GM12878 (cell line): ENCODE measurements at regions not wholly inside any gene's neighbourhood (a gene's known extent, or its start where the extent isn't known, plus 50 kb on each side); places are given as distances from the start of the nearest gene placed in this dataset.
"Not testable (repeated sequence)": the region's sequence is repeated elsewhere in the genome, so short reads cannot be mapped to it uniquely, and the experiment has no call there.

ENCODE experiments used
- ATAC-seq: fragments of 200-7000 bp; cut with Tn5 transposase; 3 replicates; pipeline ENCODE4 v1.9.1; 2020; ENCODE audit warnings: mild to moderate bottlenecking, moderate library complexity
- BruUV-seq: library from RNA; stranded (reverse); fragments of 400-500 nt; replicated peaks from 2 replicates; lab custom pipeline; 2021; lab: Mats Ljungman, UMichigan
- CTCF ChIA-PET: fragments of 300-600 bp; sonication (Branson Sonifier 250); formaldehyde crosslinking; extraction: SDS; loops from one replicate; lab custom pipeline; 2021; ENCODE audit warnings: inconsistent platforms; lab: Yijun Ruan, JAX
- POLR2A ChIA-PET: fragments of 350-600 bp; formaldehyde crosslinking; extraction: SDS; loops from one replicate; lab custom pipeline; 2021; ENCODE audit warnings: inconsistent platforms; lab: Charles Lee
- RAD21 ChIA-PET: fragments of 300-600 bp; sonication (Branson Sonifier 250); formaldehyde crosslinking; loops from one replicate; lab custom pipeline; 2023; ENCODE audit warnings: antibody characterized with exemption; ENCODE audit not compliant: unreplicated experiment; lab: Charles Lee
- SMC1A ChIA-PET: fragments of 300-600 bp; sonication (Branson Sonifier 250); formaldehyde crosslinking; loops from one replicate; lab custom pipeline; 2023; ENCODE audit not compliant: unreplicated experiment, uncharacterized antibody; lab: Charles Lee
- DNase-seq: peaks from one replicate; pipeline ENCODE4 v3.0.0-alpha.2; 2011; ENCODE audit warnings: low read depth, low spot score
- FAIRE-seq: peaks from 3 replicates; lab custom pipeline; 2011; peaks lifted over from hg19 to GRCh38; lab: Jason Lieb, UNC
- H2AFZ ChIP-seq: 2 replicates; pipeline ENCODE4 v1.6.0; 2011; ENCODE audit warnings: low read depth, low read length, control low read depth; ENCODE audit not compliant: control insufficient read depth
- H3K27ac ChIP-seq: 2 replicates; pipeline ENCODE4 v1.5.1; 2011; ENCODE audit warnings: control low read depth; ENCODE audit not compliant: control insufficient read depth, insufficient read depth
- H3K27me3 ChIP-seq, 2 experiments: replicated peaks in 1 of 2; 2 replicates each; pipeline versions ENCODE4 v1.6.0 to v1.6.1; 2011; ENCODE audit warnings: low read length in 1 of 2; ENCODE audit not compliant: control insufficient read depth in 2 of 2, insufficient read depth in 2 of 2
- H3K36me3 ChIP-seq, 2 experiments: 2 replicates each; pipeline ENCODE4 v1.5.1; 2011; ENCODE audit warnings: low read length in 1 of 2; ENCODE audit not compliant: control insufficient read depth in 2 of 2, insufficient read depth in 2 of 2
- H3K4me1 ChIP-seq: 2 replicates; pipeline ENCODE4 v1.6.1; 2011; ENCODE audit warnings: mild to moderate bottlenecking, low read length, moderate library complexity, mixed read lengths; ENCODE audit not compliant: control insufficient read depth, insufficient read depth
- H3K4me2 ChIP-seq: 2 replicates; pipeline ENCODE4 v1.6.0; 2011; ENCODE audit warnings: control low read depth; ENCODE audit not compliant: control insufficient read depth, insufficient read depth
- H3K4me3 ChIP-seq: fragments of 200-600 bp; sonication (generic); 2 replicates; pipeline ENCODE4 v1.5.1; 2016
- H3K79me2 ChIP-seq: 2 replicates; pipeline ENCODE4 v1.6.0; 2011; ENCODE audit warnings: low read length; ENCODE audit not compliant: control insufficient read depth, insufficient read depth
- H3K9ac ChIP-seq: 2 replicates; pipeline ENCODE4 v1.8.0; 2011; ENCODE audit warnings: low read length, control low read depth, mixed read lengths; ENCODE audit not compliant: control insufficient read depth, insufficient read depth
- H3K9me3 ChIP-seq: replicated peaks from 3 replicates; pipeline ENCODE4 v1.5.1; 2011; ENCODE audit warnings: mild to moderate bottlenecking, low read length; ENCODE audit not compliant: control insufficient read depth, insufficient read depth
- H4K20me1 ChIP-seq: 2 replicates; pipeline ENCODE4 v1.6.0; 2011; ENCODE audit not compliant: control insufficient read depth, insufficient read depth
- BCL3 ChIP-seq: IDR thresholded peaks from 2 replicates; pipeline ENCODE4 v1.6.1; 2011; ENCODE audit warnings: borderline replicate concordance, low read depth, mild to moderate bottlenecking, moderate library complexity, low read length; ENCODE audit not compliant: insufficient read depth, poor library complexity, severe bottlenecking
- BHLHE40 ChIP-seq, 2 experiments: fragments of 450-650 bp in 1 of 2; IDR thresholded peaks; 2 replicates each; pipeline ENCODE4 v1.6.1; 2011 to 2017; ENCODE audit warnings: low read depth in 2 of 2, borderline replicate concordance in 1 of 2, improper control_type of control experiment in 1 of 2, low read length in 1 of 2, mild to moderate bottlenecking in 1 of 2
- DPF2 ChIP-seq: fragments of 450-650 bp; IDR thresholded peaks from 2 replicates; pipeline ENCODE4 v1.6.1; 2017; ENCODE audit warnings: mild to moderate bottlenecking
- EP300 ChIP-seq, 2 experiments: fragments of 150-350 bp in 1 of 2; IDR thresholded peaks; 2 replicates each; pipeline ENCODE4 v1.6.1; 2011 to 2012; ENCODE audit warnings: low read depth in 2 of 2, low read length in 2 of 2, borderline replicate concordance in 1 of 2, improper control_type of control experiment in 1 of 2, inconsistent platforms in 1 of 2; ENCODE audit not compliant: control insufficient read depth in 1 of 2
- ETV6 ChIP-seq, 2 experiments: fragments of 450-650 bp in 1 of 2; IDR thresholded peaks in 1 of 2; conservative IDR thresholded peaks in 1 of 2; 2 replicates each; pipeline ENCODE4 v1.6.1; 2014; ENCODE audit warnings: antibody characterized with exemption in 1 of 2, borderline replicate concordance in 1 of 2, low read depth in 1 of 2, mild to moderate bottlenecking in 1 of 2, moderate library complexity in 1 of 2
- IKZF1 ChIP-seq: fragments of 450-650 bp; conservative IDR thresholded peaks from 2 replicates; pipeline ENCODE4 v1.6.1; 2017; ENCODE audit warnings: antibody characterized with exemption, mild to moderate bottlenecking
- IKZF2 ChIP-seq, 2 experiments: fragments of 450-650 bp; IDR thresholded peaks; 2 replicates each; pipeline ENCODE4 v1.6.1; 2017; ENCODE audit warnings: mild to moderate bottlenecking in 2 of 2, moderate library complexity in 2 of 2
- MEF2B ChIP-seq: fragments of 450-650 bp; IDR thresholded peaks from 2 replicates; pipeline ENCODE4 v1.6.1; 2018; ENCODE audit warnings: mild to moderate bottlenecking, moderate library complexity; ENCODE audit not compliant: partially characterized antibody, poor library complexity, severe bottlenecking
- MTA3 ChIP-seq: IDR thresholded peaks from 2 replicates; pipeline ENCODE4 v1.6.1; 2012; ENCODE audit warnings: low read length, inconsistent platforms, borderline replicate concordance
- WGBS: methylation state at CpG from one replicate; pipeline ENCODE4 v1.1.6; 2016; ENCODE audit warnings: low lambda C conversion rate; ENCODE audit not compliant: insufficient replicate concordance, insufficient coverage; ENCODE audit errors: missing lambda C conversion rate; 5-methylcytosine and 5-hydroxymethylcytosine counted together
- in situ Hi-C: fragments of 300-500 bp; cut with MboI; formaldehyde crosslinking; loops from 9 replicates; pipeline ENCODE4 v1.14.3; 2018; ENCODE audit warnings: mixed read lengths
- intact Hi-C: fragments of 100-400 bp; cut with micrococcal nuclease; formaldehyde crosslinking; loops from one replicate; pipeline ENCODE4 v1.14.2; 2022; ENCODE audit not compliant: unreplicated experiment

- TF ChIP-seq BCL3: peak; percentile 15
- TF ChIP-seq MTA3: 0 out of 2 replicates have a peak, but pooled peaks have one; percentile 23
- TF ChIP-seq IKZF2 (IDR thresholded peaks at IDR 0.05): peak; percentile 24 to 49; a peak in 3 of 4 replicates
- peak; percentile 39; the same call in 1 of the 2 replicates for TF ChIP-seq DPF2
- TF ChIP-seq EP300 (IDR thresholded peaks at IDR 0.05; ENCODE audit: borderline replicate concordance in 1 of 2, control insufficient read depth in 1 of 2, low read depth in 2 of 2, low read length in 2 of 2): no peak
- TF ChIP-seq MEF2B: no peak
- TF ChIP-seq BHLHE40 (IDR thresholded peaks at IDR 0.05; ENCODE audit: borderline replicate concordance in 1 of 2, low read depth in 2 of 2, low read length in 1 of 2): peak in 1 of 2 experiments; percentile 29; a peak in 1 of 4 replicates
- peak in 1 of 2 experiments; percentile 93; a peak in 2 of 4 replicates for TF ChIP-seq ETV6 (conservative IDR thresholded peaks at IDR 0.05 in 1 of 2, IDR thresholded peaks at IDR 0.05 in 1 of 2; ENCODE audit: borderline replicate concordance in 1 of 2, low read depth in 1 of 2)
Observed at GRCh38 chr2:230602562-230603230, 109.9 kb upstream of the CAB39 start (continued).

- DNase-seq, H2AFZ ChIP-seq, H4K20me1 ChIP-seq, FAIRE-seq, BruUV-seq, H3K36me3 ChIP-seq, ATAC-seq, H3K9me3 ChIP-seq, H3K4me3 ChIP-seq, H3K27me3 ChIP-seq, H3K79me2 ChIP-seq: not testable (repeated sequence)
- Histone ChIP-seq H3K27ac (peak overlapping the region; percentile 86), H3K4me1 (peaks cover 43% of the 10 kb centered on the region), H3K4me2 (peak overlapping the region; percentile 77), H3K9ac (peak overlapping the region; percentile 60; the same call in 1 of the 2 replicates)
- CTCF ChIA-PET: interaction anchor here (1.0 to 2.7 kb wide), 9 partner anchors 8 to 595 kb away, joined by 4 to 21 read pairs (median 7); no protein-coding TSS in a partner anchor
- 0 out of 2 replicates have a peak, but pooled peaks have one; percentile 3 for TF ChIP-seq IKZF1
- intact Hi-C loops: loop anchor here (5.0 kb wide), 1 partner anchor 156 kb away; no protein-coding TSS in a partner anchor
- POLR2A ChIA-PET: interaction anchor here (1.1 to 2.4 kb wide), 7 partner anchors 8 to 378 kb away, joined by 3 to 41 read pairs (median 4); partner anchors contain the start of gene SP140
- SMC1A ChIA-PET: interaction anchor here (1.0 to 6.4 kb wide), 20 partner anchors 7 to 595 kb away, joined by 3 to 82 read pairs (median 6); partner anchors contain the start of gene SP100
- RAD21 ChIA-PET: interaction anchor here (0.9 to 4.3 kb wide), 22 partner anchors 7 to 401 kb away, joined by 3 to 62 read pairs (median 12); no protein-coding TSS in a partner anchor
- in situ Hi-C loops: loop anchor here (5.0 kb wide), 1 partner anchor 396 kb away; no protein-coding TSS in a partner anchor
Observed at GRCh38 chr2:230603317-230603716, 109.3 kb upstream of the CAB39 start.

- H3K4me3 ChIP-seq, H3K9me3 ChIP-seq, ATAC-seq, H2AFZ ChIP-seq, DNase-seq, CTCF ChIA-PET, H3K9ac ChIP-seq, H3K4me2 ChIP-seq, H3K27me3 ChIP-seq, H3K36me3 ChIP-seq, FAIRE-seq, H3K79me2 ChIP-seq, BruUV-seq, H4K20me1 ChIP-seq: not testable (repeated sequence)
- ChIA-PET SMC1A (interaction anchor here (1.3 to 6.4 kb wide), 8 partner anchors 10 to 194 kb away, joined by 4 to 82 read pairs (median 6); no protein-coding TSS in a partner anchor), RAD21 (interaction anchor here (0.9 to 4.3 kb wide), 5 partner anchors 10 to 401 kb away, joined by 3 to 44 read pairs (median 4); no protein-coding TSS in a partner anchor), POLR2A (interaction anchor here (1.5 kb wide), 1 partner anchor 38 kb away, joined by 3 read pairs; no protein-coding TSS in a partner anchor)
- Histone ChIP-seq H3K27ac (peak overlapping the region; percentile 86; the same call in 1 of the 2 replicates), H3K4me1 (peaks cover 35% of the 10 kb centered on the region)
- WGBS: 0% methylated on average over 3 of the region's 3 CpGs
- intact Hi-C loops (loop anchor here (5.0 kb wide), 1 partner anchor 157 kb away; no protein-coding TSS in a partner anchor), in situ Hi-C loops (loop anchor here (5.0 kb wide), 1 partner anchor 397 kb away; no protein-coding TSS in a partner anchor)
Observed at GRCh38 chr2:230604158-230604557, 108.5 kb upstream of the CAB39 start.
